DMS114 treated with DMSO at 0.1 percent for 48 hours (cell line): ENCODE measurements at regions not wholly inside any gene's neighbourhood (a gene's known extent, or its start where the extent isn't known, plus 50 kb on each side); places are given as distances from the start of the nearest gene placed in this dataset.
"Not testable (repeated sequence)": the region's sequence is repeated elsewhere in the genome, so short reads cannot be mapped to it uniquely, and the experiment has no call there.

Experiments
- DNase-seq: peaks from one replicate; lab custom pipeline; 2025; ENCODE audit not compliant: unreplicated experiment; lab: John Stamatoyannopoulos, UW

DNA sequence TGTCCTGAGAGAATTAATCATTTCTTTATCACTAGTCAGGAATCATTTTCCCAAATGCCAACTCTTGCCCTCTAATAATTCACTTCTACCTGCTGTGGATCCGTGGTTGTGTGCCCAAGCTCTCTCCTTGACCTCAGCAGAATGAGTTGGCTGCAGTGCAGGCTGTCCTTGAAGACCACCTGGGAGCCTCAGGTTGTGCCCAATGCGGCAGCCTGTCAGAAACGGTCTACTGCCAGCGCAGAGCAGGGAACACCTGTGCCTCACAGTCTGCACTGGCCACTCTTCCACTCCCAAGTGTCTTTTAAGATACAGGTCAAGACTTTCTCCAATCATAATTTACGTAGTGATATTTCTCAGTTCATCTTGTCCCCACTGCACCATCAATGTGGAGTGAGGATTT lies 246.0 kb upstream of the PHF14 start:
- no peak for DNase-seq

DNA sequence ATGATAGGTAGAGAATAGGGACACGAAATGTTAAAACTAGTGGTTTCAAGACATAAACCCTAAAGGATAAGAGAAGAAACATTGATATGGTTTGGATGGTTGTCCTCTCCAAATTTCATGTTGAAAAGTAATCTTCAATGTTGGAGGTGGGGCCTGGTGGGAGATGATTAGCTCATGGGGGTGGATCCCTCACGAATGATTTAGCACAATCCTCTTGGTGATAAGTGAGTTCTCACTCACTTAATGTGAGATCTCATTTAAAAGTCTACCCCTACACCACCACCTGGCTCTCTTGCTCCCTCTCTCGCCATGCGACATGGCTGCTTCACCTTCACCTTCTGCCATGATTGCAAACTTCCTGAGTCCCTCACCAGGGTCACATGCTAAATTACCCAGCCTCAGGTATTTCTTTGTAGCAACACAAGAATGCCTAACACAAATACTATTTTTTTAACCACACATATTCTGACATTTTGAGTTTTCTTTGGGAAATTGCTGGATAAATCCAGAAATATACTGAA lies 242.4 kb upstream of the PHF14 start:
- DNase-seq, result no peak

DNA sequence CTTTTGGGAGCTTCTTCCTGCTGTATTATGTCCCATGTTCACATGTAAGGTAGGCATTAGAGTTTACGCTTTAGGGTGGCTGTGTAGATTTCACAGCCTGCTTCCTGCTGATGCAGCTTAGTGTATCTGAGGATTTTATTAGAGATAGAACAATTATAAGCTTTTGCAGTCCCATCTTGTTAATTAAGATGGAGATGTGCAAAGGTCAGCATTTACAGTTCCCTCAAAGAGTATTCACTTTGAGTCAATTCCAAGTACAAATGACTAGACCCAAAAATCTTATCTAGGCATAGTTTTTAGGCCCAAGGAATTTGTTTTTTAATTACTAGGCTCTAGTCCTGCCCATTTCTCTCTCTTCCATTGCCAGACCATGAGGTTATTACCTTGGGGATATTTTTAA lies 239.9 kb upstream of the PHF14 start:
- DNase-seq, result no peak

DNA sequence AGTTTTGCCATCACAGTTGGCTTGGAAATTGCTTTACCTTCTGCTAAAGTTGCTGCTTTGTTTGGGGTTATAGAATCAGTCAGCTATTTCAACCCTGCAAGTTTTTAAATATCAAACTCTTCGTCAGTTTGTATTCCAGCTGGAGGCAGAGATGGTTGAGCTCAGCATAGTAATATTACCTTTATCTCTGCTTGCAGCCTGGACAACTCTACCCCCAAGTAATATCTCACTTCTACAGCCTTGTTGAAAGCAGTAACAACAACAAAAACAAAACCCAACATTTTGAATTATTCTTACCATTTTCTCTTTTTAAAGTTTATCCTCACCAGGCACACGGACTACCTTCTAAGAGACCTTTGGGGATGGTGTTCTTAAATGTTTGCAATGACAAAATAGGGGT lies 239.1 kb upstream of the PHF14 start:
- no peak for DNase-seq

DNA sequence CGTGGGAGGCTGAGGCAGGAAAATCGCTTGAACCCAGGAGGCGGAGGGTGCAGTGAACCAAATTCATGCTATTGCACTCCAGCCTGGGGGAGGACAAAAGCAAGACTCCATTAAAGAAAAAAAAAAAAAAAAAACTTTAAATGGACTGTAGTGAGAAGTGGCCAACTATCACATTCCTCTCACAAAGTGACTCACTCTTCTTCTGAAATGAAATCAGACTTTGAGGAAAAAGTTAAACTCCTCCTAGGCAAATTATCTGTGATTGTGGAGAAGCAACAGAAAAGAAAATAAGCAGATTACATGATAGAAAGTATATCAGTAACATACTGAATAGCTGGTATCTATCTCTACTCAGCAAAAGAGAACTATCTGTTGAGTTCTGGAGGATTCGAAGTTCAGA lies 234.3 kb upstream of the PHF14 start:
- no peak for DNase-seq

DNA sequence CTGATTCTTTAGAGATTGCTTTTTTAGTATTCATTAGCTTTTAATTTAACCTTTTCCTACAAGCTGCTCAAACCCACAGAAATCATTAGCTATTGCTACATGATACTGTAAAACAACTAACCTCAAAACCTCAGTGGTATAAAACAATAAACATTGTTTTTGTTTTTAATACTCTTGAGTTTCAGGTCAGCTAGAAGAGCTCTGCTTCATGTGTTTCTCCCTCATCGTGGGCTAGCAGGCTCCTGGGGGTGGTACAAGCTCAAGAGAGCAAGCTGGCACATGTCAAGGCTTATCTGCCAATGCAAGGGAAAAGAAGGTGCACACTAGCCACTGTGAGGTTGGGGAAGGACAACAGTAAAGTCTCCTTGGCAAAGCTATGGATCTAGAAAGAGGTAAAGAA lies 232.9 kb upstream of the PHF14 start:
- DNase-seq, result no peak

DNA sequence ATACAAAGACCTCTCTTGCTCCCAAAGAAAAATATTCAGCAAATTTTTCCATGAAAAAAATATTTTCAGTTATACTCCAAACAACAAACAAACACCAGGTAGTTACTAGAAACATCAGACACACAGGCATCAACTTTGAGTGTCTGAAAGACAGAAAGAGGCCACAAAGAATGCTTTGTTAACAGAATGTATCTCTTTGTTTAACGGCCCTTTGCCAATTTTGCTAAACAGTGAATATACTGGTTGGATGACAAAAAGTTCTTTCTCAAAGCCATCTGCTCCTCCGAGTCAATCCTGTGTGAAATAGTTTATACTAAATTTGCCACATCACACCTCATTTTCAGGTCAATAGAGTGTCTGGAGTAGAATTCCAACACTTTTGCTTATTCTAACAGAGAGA lies 216.7 kb upstream of the PHF14 start:
- no peak for DNase-seq

DNA sequence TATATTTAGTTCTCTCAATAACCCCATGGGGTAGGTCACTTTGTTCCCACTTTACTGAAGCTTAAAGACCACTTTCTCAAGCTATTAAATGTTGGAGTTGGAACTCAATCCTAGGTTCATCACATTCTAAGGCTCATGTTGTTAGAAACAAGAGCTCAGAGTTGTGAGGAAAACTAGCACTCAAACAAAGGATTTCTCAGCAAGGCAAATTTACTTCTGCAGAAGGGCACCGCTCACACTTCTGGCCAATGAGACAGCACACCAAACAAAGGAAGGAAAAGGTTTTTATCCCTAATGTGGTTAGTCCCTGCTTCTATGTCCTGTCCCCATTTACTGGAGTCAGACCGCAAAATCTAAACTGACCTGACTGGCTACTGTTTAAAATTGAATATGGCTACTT lies 214.6 kb upstream of the PHF14 start:
- no peak for DNase-seq

DNA sequence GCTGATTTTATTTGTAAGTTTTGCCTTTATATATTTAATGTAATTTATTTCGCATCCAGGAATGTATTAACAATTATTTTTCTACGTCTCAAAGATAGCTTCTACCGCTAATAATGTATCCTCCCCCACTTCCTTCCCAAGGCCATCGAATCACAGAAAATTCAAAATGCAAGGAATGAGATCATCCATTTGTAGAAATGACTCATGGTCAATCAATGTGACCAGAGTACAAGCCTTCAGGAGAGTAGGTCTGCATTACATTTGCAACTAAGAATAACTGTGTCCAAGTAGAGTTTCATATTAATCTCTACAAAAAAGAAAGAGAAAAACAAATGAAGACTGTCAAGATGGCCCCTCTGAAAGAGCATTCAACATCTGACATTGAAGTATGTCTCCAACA lies 205.9 kb upstream of the PHF14 start:
- DNase-seq, result no peak

DNA sequence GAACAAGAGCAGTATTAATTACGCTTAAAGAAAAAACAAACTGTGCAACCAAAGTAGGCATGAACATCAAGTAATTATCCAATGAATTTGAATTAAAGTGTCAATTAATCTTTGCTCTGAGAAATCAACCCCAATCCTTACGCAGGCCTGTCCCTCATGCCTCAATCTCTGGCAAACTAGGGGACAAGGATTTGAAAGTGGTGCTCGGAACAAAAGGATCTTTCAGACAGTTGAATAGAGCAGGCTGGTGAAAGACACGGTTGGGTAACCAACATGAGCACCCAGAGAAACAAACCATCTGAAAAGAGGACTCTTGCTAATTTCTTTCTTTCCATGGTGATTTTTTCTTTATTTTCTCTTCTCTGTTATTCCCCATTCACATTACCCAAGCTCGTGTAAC lies 203.5 kb upstream of the PHF14 start:
- no peak for DNase-seq

DNA sequence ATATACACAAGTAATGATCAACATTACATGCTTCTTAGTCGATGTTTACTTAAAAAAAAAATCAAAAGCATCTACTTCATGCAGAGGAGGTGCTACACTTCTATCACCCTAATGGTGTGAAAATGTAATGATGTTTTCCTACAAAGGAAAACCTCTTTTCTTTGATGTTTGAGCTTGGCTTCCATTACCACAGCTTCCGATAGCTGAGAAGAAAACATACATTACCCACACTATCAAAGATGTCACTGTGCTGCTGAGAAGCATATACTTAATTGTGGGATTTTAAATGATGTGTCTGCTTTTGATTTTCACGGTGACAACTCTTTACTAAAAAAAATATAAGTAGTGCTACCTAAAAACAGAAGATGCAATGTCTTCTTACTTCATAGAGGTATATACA lies 200.2 kb upstream of the PHF14 start:
- no peak for DNase-seq

DNA sequence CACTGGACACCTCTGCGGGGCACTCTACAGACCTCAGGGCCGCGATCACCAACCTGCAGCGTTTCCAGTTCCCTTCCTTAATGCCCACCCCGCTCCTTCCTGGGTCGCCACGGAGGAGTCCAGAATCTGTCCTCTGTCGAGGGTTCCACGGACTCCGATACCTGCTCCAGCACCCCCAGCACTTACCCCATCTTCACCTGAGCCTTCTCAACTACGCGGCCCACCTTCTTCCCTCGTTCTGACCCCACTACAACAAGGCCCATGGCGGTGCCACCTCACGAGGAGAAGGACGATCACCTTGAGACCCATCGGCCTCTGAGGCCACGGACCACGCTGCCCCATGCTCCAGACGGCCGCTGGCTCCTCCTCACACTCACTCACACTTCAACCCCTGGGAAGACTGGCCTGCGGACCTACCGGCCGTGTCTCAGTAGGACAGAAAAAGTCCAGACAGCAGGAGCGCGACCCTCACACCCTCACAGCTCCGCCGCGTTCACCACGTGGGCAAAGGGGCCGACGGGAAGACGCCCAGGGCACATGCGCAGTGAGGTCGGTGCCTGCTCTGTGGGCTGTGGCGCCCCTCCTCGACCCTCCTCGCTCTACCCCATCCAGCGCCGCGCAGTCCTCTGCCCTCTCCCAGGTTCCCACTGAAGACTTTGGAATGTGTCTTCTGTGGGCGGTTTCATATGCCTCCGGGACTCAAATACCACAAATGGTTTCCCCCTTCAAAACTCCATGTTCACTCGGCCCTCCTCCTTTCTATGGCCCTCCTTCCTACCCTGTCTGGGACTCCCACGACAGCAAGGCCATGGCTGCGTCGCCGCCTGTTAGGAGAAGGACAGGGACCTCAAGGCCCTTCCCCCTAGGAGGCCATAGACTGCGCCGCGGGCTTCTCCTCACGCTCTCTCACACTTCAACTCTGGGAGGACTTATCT lies 193.9 kb upstream of the PHF14 start:
- no peak for DNase-seq

DNA sequence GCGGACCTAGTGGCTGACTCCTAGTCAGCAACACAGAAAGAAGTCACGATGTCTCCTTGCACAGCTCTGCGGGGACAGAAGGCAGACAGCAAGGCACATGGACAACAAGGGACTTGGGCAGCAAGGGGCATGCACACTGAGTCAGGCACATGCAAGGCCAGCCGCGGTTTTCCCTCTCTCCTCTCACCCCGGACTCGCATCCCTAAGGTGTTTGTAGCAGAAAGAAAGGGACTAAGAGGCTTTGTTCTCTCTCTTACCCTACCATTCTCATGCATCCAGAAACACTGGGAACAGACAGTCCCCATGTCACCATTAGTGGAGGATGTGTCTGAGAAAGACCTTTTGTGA lies 193.3 kb upstream of the PHF14 start:
- DNase-seq, result no peak

DNA sequence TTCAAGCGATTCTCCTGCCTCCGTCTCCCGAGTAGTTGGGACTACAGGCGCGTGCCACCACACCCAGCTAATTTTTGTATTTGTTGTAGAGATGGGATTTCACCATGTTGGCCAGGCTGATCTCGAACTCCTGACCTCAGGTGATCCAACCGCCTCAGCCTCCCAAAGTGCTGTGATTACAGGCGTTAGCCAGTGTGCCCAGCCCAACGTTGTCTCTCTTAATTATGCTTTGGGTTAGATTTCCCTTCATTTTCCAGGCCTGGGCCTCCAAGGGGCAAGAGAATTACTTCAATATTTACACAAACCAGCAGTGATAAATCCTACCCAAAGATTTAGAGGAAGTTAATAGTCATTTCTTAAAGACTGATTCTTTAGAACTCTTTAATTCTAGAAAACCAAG lies 186.7 kb upstream of the PHF14 start:
- DNase-seq, result not testable (repeated sequence)

DNA sequence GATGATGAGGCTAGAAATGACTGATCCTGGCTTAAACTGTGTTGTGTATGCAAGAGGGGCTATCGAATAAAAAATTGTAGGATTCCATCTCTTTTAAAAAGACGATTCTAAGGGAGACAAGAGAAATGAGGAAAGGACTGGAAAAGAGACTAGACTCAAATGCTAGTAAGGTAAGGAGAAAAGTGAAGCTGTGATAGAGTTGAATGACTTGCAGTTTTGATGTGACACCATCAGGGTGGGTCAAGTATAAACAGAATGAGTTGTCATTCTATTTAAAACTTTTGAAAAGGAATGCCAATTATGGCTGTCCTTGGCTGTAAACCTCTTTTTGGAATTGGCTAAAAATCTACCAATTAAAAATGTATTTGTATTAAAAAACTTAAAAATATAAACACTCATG lies 184.5 kb upstream of the PHF14 start:
- DNase-seq, result no peak

DNA sequence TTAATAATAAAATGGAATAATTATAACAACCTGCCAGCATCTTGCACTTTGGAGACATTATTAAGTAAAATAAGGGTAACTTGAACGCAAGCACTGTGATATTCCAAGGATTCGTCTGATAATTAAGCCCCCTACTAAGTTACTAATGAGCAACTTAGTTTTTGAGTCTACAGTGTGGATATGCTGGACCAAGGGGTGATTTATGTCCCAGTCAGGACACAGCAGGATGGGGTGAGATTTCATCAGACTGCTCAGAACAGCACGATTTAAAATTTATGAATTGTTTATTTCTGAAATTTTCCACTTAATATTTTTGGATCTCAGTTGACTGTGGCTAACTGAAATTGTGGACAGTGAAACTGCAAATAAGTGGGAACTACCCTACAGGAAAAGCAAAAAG lies 182.8 kb upstream of the PHF14 start:
- DNase-seq, result no peak

DNA sequence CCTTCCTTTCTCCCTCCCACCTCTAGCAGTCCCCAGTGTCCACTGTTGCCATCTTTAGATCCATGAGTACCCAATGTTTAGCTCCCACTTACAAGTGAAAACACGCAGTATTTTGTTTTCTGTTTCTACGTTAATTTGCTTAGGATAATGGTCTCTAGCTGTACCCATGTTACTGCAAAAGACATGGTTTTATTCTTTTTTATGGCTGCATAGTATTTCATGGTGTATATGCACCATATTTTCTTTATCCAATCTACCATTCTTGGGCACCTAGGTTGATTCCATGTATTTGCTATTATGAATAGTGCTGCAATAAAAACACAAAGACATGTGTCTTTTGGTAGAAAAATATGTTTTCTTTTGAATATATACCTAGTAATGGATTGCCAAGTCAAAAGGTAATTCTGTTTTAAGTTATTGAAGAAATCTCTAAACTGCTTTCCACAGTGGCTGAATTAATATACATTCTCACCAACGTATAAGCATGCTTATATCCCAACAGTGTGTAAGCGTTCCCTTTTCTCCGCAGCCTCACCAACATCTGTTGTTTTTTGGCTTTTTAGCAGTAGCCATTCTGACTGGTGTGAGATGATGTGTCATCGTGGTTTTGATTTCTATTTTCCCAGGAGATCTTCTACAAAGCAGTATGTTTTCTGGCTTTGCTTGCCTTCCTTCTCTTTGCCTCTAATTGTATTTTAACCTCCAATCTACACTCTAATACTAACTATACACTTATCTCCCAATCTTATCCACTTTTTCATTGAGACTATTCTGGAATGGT lies 179.5 kb upstream of the PHF14 start:
- DNase-seq, result no peak

DNA sequence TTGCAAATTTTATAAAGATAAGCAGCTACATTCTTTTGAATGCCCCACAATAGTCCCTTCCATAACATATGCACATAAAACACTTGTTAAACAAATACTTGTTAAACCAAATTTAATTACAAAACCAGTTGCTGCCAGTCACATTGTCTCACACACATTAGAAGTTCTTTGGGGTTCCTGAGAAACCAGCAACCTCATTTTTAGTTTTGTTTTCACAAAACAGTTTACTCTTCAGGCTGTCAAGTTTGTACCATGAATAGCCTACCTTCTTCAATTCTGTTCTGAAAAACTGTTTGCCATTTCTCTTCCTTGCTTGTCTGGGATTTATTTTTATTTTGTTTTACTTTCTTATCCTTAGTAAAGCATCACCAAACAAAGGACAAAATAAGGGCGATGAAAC lies 176.5 kb upstream of the PHF14 start:
- no peak for DNase-seq

DNA sequence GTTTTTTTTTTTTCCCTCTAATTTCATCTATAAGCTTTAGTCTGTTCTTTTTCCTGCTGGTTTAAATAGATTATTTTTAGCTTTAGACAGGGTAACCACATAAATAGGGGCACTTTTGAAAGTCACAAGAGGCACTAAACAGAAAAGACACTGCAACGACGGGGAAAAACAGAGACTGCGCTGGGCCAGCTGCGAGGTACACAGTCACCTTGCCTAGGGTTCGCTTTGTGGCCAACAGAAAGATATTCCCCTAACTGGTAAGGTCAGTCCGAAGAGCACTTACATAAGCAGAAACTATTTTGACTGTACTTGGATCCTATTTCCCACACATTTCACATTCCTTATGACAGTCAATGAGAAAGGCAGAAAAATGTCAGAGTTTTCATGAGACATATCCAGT lies 175.6 kb upstream of the PHF14 start:
- no peak for DNase-seq

DNA sequence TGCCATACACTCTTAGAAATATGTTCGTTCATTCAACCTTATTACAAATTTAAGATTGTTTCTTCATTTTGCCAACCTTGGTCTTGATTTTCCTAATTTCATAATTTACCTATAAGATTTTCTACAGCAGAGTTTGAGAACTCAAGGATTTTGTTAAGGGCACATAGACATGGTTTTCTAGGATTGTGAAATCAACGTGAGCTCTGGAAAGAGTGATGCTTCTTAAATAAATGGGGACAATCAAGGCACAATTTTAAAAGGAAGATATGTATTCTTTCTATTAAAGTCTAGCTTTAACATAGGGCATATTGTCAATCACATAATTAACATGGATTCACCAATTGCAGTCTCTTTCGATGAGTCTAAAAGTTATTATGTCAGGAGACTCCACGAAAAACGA lies 174.2 kb upstream of the PHF14 start:
- DNase-seq, result no peak

DNA sequence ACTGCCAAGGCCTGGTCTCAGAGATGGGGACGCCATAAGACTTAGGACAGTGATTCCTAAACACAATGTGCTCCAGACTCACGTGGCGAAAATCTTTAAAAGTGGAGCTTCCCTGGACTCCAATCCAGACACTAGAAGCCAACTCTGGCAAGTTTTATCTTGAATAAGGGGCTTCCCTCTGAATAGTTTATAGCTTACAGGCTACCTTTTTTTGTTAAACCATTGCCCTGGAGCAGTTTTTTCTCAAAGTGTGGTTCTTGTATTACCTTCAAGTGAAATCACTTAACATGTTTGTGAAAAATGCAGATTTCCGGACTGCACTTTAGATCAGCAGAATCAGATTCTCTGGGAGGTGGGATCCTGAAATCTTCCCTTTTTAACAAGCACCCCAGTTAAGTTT lies 171.7 kb upstream of the PHF14 start:
- DNase-seq, result no peak

DNA sequence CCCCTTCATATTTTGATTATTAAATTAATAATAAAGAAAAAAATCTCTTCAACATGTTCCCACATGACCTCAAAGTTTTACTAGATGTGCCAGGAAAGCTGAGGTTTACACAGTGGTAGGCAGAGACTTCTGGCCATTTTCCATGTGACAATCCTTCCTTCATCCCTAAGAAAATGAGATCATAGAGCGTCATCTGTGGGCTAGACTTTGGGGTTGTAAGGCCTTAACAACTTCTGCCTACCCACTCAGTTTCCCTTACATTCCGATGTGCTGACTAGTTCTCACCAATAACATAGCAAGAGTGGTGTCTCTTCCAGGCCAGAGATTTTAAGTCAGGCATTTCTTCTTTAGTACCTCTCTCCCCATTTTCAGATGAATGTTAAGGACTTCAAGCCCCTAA lies 171.1 kb upstream of the PHF14 start:
- no peak for DNase-seq
